ENCODE measurements at regions not wholly inside any gene's neighbourhood (a gene's known extent, or its start where the extent isn't known, plus 50 kb on each side); places are given as distances from the start of the nearest gene placed in this dataset.

- Mint-ChIP-seq H3K27ac (no peak overlapping the region), H3K36me3 (ENCODE audit: low read depth) (no peaks in the 10 kb centered on the region), H3K4me1 (peaks cover 8% of the 10 kb centered on the region), H3K4me3 (no peak overlapping the region), H3K9me3 (no peaks in the 10 kb centered on the region), H3K27me3 (ENCODE audit: low read depth, poor library complexity) (no peaks in the 10 kb centered on the region)
- no peak for TF ChIP-seq CTCF (IDR thresholded peaks at IDR 0.05)
- no peak for DNase-seq
These were observed 114.7 kb upstream of the VCX3B start for GRCh38 chrX:8349816-8350544.

GRCh38 chrX:8358302-8358701, 106.3 kb upstream of the VCX3B start:
- Mint-ChIP-seq H3K36me3 (ENCODE audit: low read depth) (no peaks in the 10 kb centered on the region), H3K4me3 (no peak overlapping the region), H3K4me1 (no peaks in the 10 kb centered on the region), H3K27me3 (ENCODE audit: low read depth, poor library complexity) (peaks cover 3% of the 10 kb centered on the region), H3K27ac (no peak overlapping the region), H3K9me3 (no peaks in the 10 kb centered on the region)
- no peak for TF ChIP-seq CTCF (IDR thresholded peaks at IDR 0.05)
- no peak for DNase-seq

- no peak overlapping the region for H3K4me3 Mint-ChIP-seq
- H3K27me3 Mint-ChIP-seq (ENCODE audit: low read depth, poor library complexity): no peaks in the 10 kb centered on the region
- peak; percentile 48 for TF ChIP-seq CTCF (IDR thresholded peaks at IDR 0.05)
- no peaks in the 10 kb centered on the region for H3K4me1 Mint-ChIP-seq
- no peak overlapping the region for H3K27ac Mint-ChIP-seq
- no peaks in the 10 kb centered on the region for H3K9me3 Mint-ChIP-seq
- H3K36me3 Mint-ChIP-seq (ENCODE audit: low read depth): no peaks in the 10 kb centered on the region
- DNase-seq: peak; percentile 38
These were observed 100.1 kb upstream of the VCX3B start for GRCh38 chrX:8364369-8365141.

GRCh38 chrX:8366481-8366880, 98.1 kb upstream of the VCX3B start:
- TF ChIP-seq CTCF (IDR thresholded peaks at IDR 0.05): no peak
- Mint-ChIP-seq H3K36me3 (ENCODE audit: low read depth) (no peaks in the 10 kb centered on the region), H3K4me1 (no peaks in the 10 kb centered on the region), H3K27me3 (ENCODE audit: low read depth, poor library complexity) (no peaks in the 10 kb centered on the region), H3K9me3 (no peaks in the 10 kb centered on the region), H3K27ac (no peak overlapping the region), H3K4me3 (no peak overlapping the region)
- no peak for DNase-seq

- no peaks in the 10 kb centered on the region for H3K27me3 Mint-ChIP-seq (ENCODE audit: low read depth, poor library complexity)
- DNase-seq: no peak
- no peaks in the 10 kb centered on the region for H3K4me1 Mint-ChIP-seq
- no peak overlapping the region for H3K4me3 Mint-ChIP-seq
- H3K27ac Mint-ChIP-seq: no peak overlapping the region
- no peak for TF ChIP-seq CTCF (IDR thresholded peaks at IDR 0.05)
- H3K36me3 Mint-ChIP-seq (ENCODE audit: low read depth): peaks cover 20% of the 10 kb centered on the region
- peaks cover 39% of the 10 kb centered on the region for H3K9me3 Mint-ChIP-seq
These were observed 90.4 kb upstream of the VCX3B start for GRCh38 chrX:8374041-8374825.
